HG03378 (cell line): ENCODE measurements at regions not wholly inside any gene's neighbourhood (a gene's known extent, or its start where the extent isn't known, plus 50 kb on each side); places are given as distances from the start of the nearest gene placed in this dataset.

Experiments used
- ATAC-seq: cut with Tn5 transposase; IDR thresholded peaks from one replicate; pipeline ENCODE4 v1.9.1; 2021; ENCODE audit warnings: mild to moderate bottlenecking, moderate library complexity; ENCODE audit not compliant: unreplicated experiment

- no peak for ATAC-seq
Observed at GRCh38 chr3:144129536-144130214, 158.1 kb downstream of the DIPK2A start.

GRCh38 chr3:144141074-144141473 lies 169.5 kb downstream of the DIPK2A start:
- ATAC-seq, result no peak

GRCh38 chr3:144141496-144141895 lies 169.9 kb downstream of the DIPK2A start:
- no peak for ATAC-seq

- ATAC-seq, result no peak
Observed at GRCh38 chr3:144142151-144142840, 170.7 kb downstream of the DIPK2A start.

GRCh38 chr3:144148356-144148755 lies 176.7 kb downstream of the DIPK2A start:
- ATAC-seq, result no peak

GRCh38 chr3:144151983-144152382 lies 180.4 kb downstream of the DIPK2A start:
- no peak for ATAC-seq

GRCh38 chr3:144160627-144161026 lies 189.0 kb downstream of the DIPK2A start:
- no peak for ATAC-seq

- no peak for ATAC-seq
Observed at GRCh38 chr3:144162042-144162441, 190.4 kb downstream of the DIPK2A start.

- ATAC-seq, result no peak
Observed at GRCh38 chr3:144164352-144164751, 192.7 kb downstream of the DIPK2A start.

- ATAC-seq, result no peak
Observed at GRCh38 chr3:144165482-144165881, 193.9 kb downstream of the DIPK2A start.

- no peak for ATAC-seq
Observed at GRCh38 chr3:144167634-144168033, 196.0 kb downstream of the DIPK2A start.

- no peak for ATAC-seq
Observed at GRCh38 chr3:144173491-144173890, 201.9 kb downstream of the DIPK2A start.

GRCh38 chr3:144175644-144176425 lies 204.2 kb downstream of the DIPK2A start:
- no peak for ATAC-seq

- no peak for ATAC-seq
Observed at GRCh38 chr3:144177649-144178048, 206.0 kb downstream of the DIPK2A start.

- ATAC-seq, result no peak
Observed at GRCh38 chr3:144178607-144179006, 207.0 kb downstream of the DIPK2A start.

GRCh38 chr3:144181062-144181461 lies 209.4 kb downstream of the DIPK2A start:
- no peak for ATAC-seq

GRCh38 chr3:144182501-144182900 lies 210.9 kb downstream of the DIPK2A start:
- no peak for ATAC-seq

GRCh38 chr3:144185276-144185675 lies 213.7 kb downstream of the DIPK2A start:
- no peak for ATAC-seq

GRCh38 chr3:144187531-144188210 lies 216.0 kb downstream of the DIPK2A start:
- no peak for ATAC-seq

GRCh38 chr3:144189044-144189443 lies 217.4 kb downstream of the DIPK2A start:
- no peak for ATAC-seq

GRCh38 chr3:144197116-144197515 lies 225.5 kb downstream of the DIPK2A start:
- ATAC-seq, result no peak
